Fibroblast of lung (primary cell): ENCODE measurements at regions not wholly inside any gene's neighbourhood (a gene's known extent, or its start where the extent isn't known, plus 50 kb on each side); places are given as distances from the start of the nearest gene placed in this dataset.

Source experiments
- CTCF ChIP-seq, 2 donors: IDR thresholded peaks in 1 of 2; conservative IDR thresholded peaks in 1 of 2; 1 replicate in 1 of 2; 2 replicates in 1 of 2; pipeline ENCODE4 v1.5.1; 2011 to 2012; ENCODE audit warnings: low read length in 2 of 2, control low read depth in 1 of 2, inconsistent platforms in 1 of 2, low read depth in 1 of 2, mild to moderate bottlenecking in 1 of 2
- EZH2 ChIP-seq: IDR thresholded peaks from 2 replicates; pipeline ENCODE4 v1.5.1; 2012; ENCODE audit warnings: low read length, control low read depth, mild to moderate bottlenecking; ENCODE audit errors: missing control alignments

- no peak for TF ChIP-seq CTCF (conservative IDR thresholded peaks at IDR 0.05 in 1 of 2, IDR thresholded peaks at IDR 0.05 in 1 of 2; ENCODE audit: low read depth in 1 of 2, low read length in 2 of 2)
- TF ChIP-seq EZH2 = no peak
Measured at GRCh38 chr1:194252199-194252598, 1065.8 kb upstream of the B3GALT2 start.
